PC-9 (cell line): ENCODE measurements at regions not wholly inside any gene's neighbourhood (a gene's known extent, or its start where the extent isn't known, plus 50 kb on each side); places are given as distances from the start of the nearest gene placed in this dataset.

Source experiments
- BruUV-seq: library from RNA; stranded (reverse); fragments of 400-500 nt; replicated peaks from 2 replicates; lab custom pipeline; 2021; lab: Mats Ljungman, UMichigan
- CTCF ChIA-PET: fragments of 300-600 bp; sonication (Branson Sonifier 250); formaldehyde crosslinking; loops from one replicate; lab custom pipeline; 2022; ENCODE audit warnings: antibody characterized with exemption; lab: Charles Lee
- POLR2A ChIA-PET: fragments of 300-600 bp; sonication (Branson Sonifier 250); formaldehyde crosslinking; loops from one replicate; lab custom pipeline; 2022; ENCODE audit warnings: antibody characterized with exemption; ENCODE audit not compliant: unreplicated experiment; lab: Charles Lee
- DNase-seq, 2 experiments: peaks; one replicate each; pipeline versions ENCODE4 v3.0.0 to v3.0.0-alpha.2; 2015 to 2022; ENCODE audit warnings: mixed read lengths in 1 of 2
- H2AFZ ChIP-seq: fragments of 200-600 bp; sonication (generic); 2 replicates; pipeline ENCODE4 v1.8.1; 2017; ENCODE audit warnings: antibody characterized with exemption
- H3F3A ChIP-seq: fragments of 200-600 bp; sonication (generic); 2 replicates; pipeline ENCODE4 v1.8.1; 2017; ENCODE audit warnings: antibody characterized with exemption, mild to moderate bottlenecking, low read depth; ENCODE audit not compliant: insufficient read depth
- H3K27ac ChIP-seq: fragments of 200-600 bp; sonication (generic); 2 replicates; pipeline ENCODE4 v1.6.1; 2016; ENCODE audit warnings: mixed run types
- H3K27me3 ChIP-seq: fragments of 200-600 bp; sonication (generic); 2 replicates; pipeline ENCODE4 v1.6.1; 2016; ENCODE audit warnings: low read depth, mixed run types; ENCODE audit not compliant: insufficient read depth
- H3K36me3 ChIP-seq: fragments of 200-600 bp; sonication (generic); 2 replicates; pipeline ENCODE4 v1.6.1; 2016; ENCODE audit warnings: low read depth, mixed run types
- H3K4me1 ChIP-seq: fragments of 200-600 bp; sonication (generic); replicated peaks from 2 replicates; pipeline ENCODE4 v1.6.1; 2016; ENCODE audit warnings: mixed run types; ENCODE audit not compliant: insufficient read depth
- H3K4me2 ChIP-seq: fragments of 200-600 bp; sonication (generic); 2 replicates; pipeline ENCODE4 v1.6.1; 2017; ENCODE audit warnings: mixed run types
- H3K4me3 ChIP-seq: fragments of 200-600 bp; sonication (generic); 2 replicates; pipeline ENCODE4 v1.6.1; 2016; ENCODE audit warnings: mixed run types
- H3K79me2 ChIP-seq: fragments of 200-600 bp; sonication (generic); 2 replicates; pipeline ENCODE4 v1.6.1; 2017; ENCODE audit warnings: low read depth, mixed run types
- H3K9me2 ChIP-seq: fragments of 200-600 bp; sonication (generic); 2 replicates; pipeline ENCODE4 v1.8.1; 2017; ENCODE audit warnings: mild to moderate bottlenecking; ENCODE audit not compliant: insufficient read depth
- H3K9me3 ChIP-seq: fragments of 200-600 bp; sonication (generic); 2 replicates; pipeline ENCODE4 v1.8.1; 2016; ENCODE audit warnings: low read depth; ENCODE audit not compliant: insufficient read depth
- H4K20me1 ChIP-seq: fragments of 200-600 bp; sonication (generic); 2 replicates; pipeline ENCODE4 v1.8.1; 2017; ENCODE audit not compliant: insufficient read depth
- CTCF ChIP-seq: fragments of 200-600 bp; sonication (generic); conservative IDR thresholded peaks from 2 replicates; pipeline ENCODE4 v1.6.1; 2017; ENCODE audit warnings: mixed run types, antibody characterized with exemption, mild to moderate bottlenecking, moderate library complexity
- EZH2 ChIP-seq: fragments of 200-600 bp; sonication (generic); IDR thresholded peaks from 2 replicates; pipeline ENCODE4 v1.8.0; 2017; ENCODE audit warnings: antibody characterized with exemption, low read depth
- intact Hi-C: fragments of 100-400 bp; cut with micrococcal nuclease; formaldehyde crosslinking; loops from one replicate; pipeline ENCODE4 v1.10.0; 2022; ENCODE audit not compliant: unreplicated experiment

- Histone ChIP-seq H3K9me3 (no peaks in the 10 kb centered on the region), H3K27me3 (no peaks in the 10 kb centered on the region), H3K27ac (no peak overlapping the region), H3K4me3 (no peak overlapping the region), H3K4me1 (no peaks in the 10 kb centered on the region), H3F3A (no peaks in the 10 kb centered on the region), H3K36me3 (no peaks in the 10 kb centered on the region), H4K20me1 (no peaks in the 10 kb centered on the region), H3K9me2 (no peaks in the 10 kb centered on the region), H2AFZ (no peak overlapping the region), H3K4me2 (no peak overlapping the region), H3K79me2 (no peaks in the 10 kb centered on the region)
- TF ChIP-seq CTCF (no peak), EZH2 (no peak)
- intact Hi-C loops = no loop called here
- DNase-seq = no peak
- CTCF ChIA-PET = no interaction called here
- POLR2A ChIA-PET = no interaction called here
- BruUV-seq = no TSS peak
Measured at GRCh38 chr5:124622851-124623250, 123.6 kb downstream of the ZNF608 start.

GRCh38 chr5:124621279-124621678 is 125.2 kb downstream of the ZNF608 start:
- no peaks in the 10 kb centered on the region for H3K79me2 ChIP-seq
- H3F3A ChIP-seq = no peaks in the 10 kb centered on the region
- no peak overlapping the region for H3K27ac ChIP-seq
- no peaks in the 10 kb centered on the region for H3K4me1 ChIP-seq
- no TSS peak for BruUV-seq
- no peaks in the 10 kb centered on the region for H3K27me3 ChIP-seq
- H2AFZ ChIP-seq = no peak overlapping the region
- ChIA-PET POLR2A (no interaction called here), CTCF (no interaction called here)
- no peak for DNase-seq
- H3K4me2 ChIP-seq = no peak overlapping the region
- no peaks in the 10 kb centered on the region for H4K20me1 ChIP-seq
- TF ChIP-seq CTCF (no peak), EZH2 (no peak)
- intact Hi-C loops = no loop called here
- no peak overlapping the region for H3K4me3 ChIP-seq
- no peaks in the 10 kb centered on the region for H3K9me2 ChIP-seq
- H3K36me3 ChIP-seq = no peaks in the 10 kb centered on the region
- no peaks in the 10 kb centered on the region for H3K9me3 ChIP-seq

- Histone ChIP-seq H3K9me2 (no peaks in the 10 kb centered on the region), H3K27ac (no peak overlapping the region), H3K36me3 (no peaks in the 10 kb centered on the region), H3K9me3 (no peaks in the 10 kb centered on the region), H2AFZ (no peak overlapping the region), H3K4me2 (no peak overlapping the region), H3K79me2 (no peaks in the 10 kb centered on the region), H3F3A (no peaks in the 10 kb centered on the region), H3K4me3 (no peak overlapping the region), H4K20me1 (no peaks in the 10 kb centered on the region), H3K27me3 (no peaks in the 10 kb centered on the region), H3K4me1 (no peaks in the 10 kb centered on the region)
- intact Hi-C loops = no loop called here
- ChIA-PET CTCF (no interaction called here), POLR2A (no interaction called here)
- no TSS peak for BruUV-seq
- TF ChIP-seq EZH2 (no peak), CTCF (no peak)
- DNase-seq = no peak
Measured at GRCh38 chr5:124620743-124621142, 125.7 kb downstream of the ZNF608 start.
